Ovary (tissue), 7 donors: ENCODE measurements at regions not wholly inside any gene's neighbourhood (a gene's known extent, or its start where the extent isn't known, plus 50 kb on each side); places are given as distances from the start of the nearest gene placed in this dataset.
A peak's percentile ranks its signal among the peaks of the same experiment; 100 is the strongest.

Experiments
- DNase-seq, 5 donors: peaks; one replicate each; pipeline ENCODE4 v3.0.0-alpha.2; 2019 to 2020
- H3K27ac ChIP-seq, 2 donors: fragments of 200-600 bp; one replicate each; pipeline versions ENCODE4 v1.5.1 to v1.8.0; 2019 to 2022
- H3K27me3 ChIP-seq: fragments of 200-600 bp; one replicate; pipeline ENCODE4 v1.8.0; 2022
- H3K36me3 ChIP-seq: fragments of 200-600 bp; sonication (generic); one replicate; pipeline ENCODE4 v1.5.1; 2019
- H3K4me1 ChIP-seq: one replicate; pipeline ENCODE4 v1.8.1; 2013; ENCODE audit warnings: mild to moderate bottlenecking, moderate library complexity; ENCODE audit not compliant: insufficient read depth
- H3K4me3 ChIP-seq: fragments of 200-600 bp; sonication (generic); one replicate; pipeline ENCODE4 v1.5.1; 2017
- H3K9me3 ChIP-seq, 2 donors: fragments of 200-600 bp in 1 of 2; sonication (generic) in 1 of 2; one replicate each; pipeline versions ENCODE4 v1.5.1 to v1.8.1; 2013 to 2019; ENCODE audit warnings: mild to moderate bottlenecking in 1 of 2, moderate library complexity in 1 of 2
- EP300 ChIP-seq: sonication (generic); formaldehyde crosslinking; IDR thresholded peaks from one replicate; pipeline ENCODE4 v1.6.1; 2017; ENCODE audit warnings: antibody characterized with exemption
- POLR2A ChIP-seq: fragments of 450-650 bp; IDR thresholded peaks from one replicate; pipeline ENCODE4 v1.6.1; 2017; ENCODE audit warnings: antibody characterized with exemption, mild to moderate bottlenecking, moderate library complexity
- WGBS, 3 donors: extraction: QIAGEN DNeasy Blood & Tissue Kit in 1 of 3; methylation state at CpG; one replicate each; pipeline versions ENCODE4 v1.1.5 to v1.1.7; 2013 to 2017; 5-methylcytosine and 5-hydroxymethylcytosine counted together
- intact Hi-C, 4 donors: fragments of 100-400 bp; cut with DNase I; formaldehyde crosslinking; loops; one replicate each; pipeline versions ENCODE4 v1.11.0 to v1.15.1; 2022 to 2023
- TF ChIP-seq, protein P1 (sequence below), 3 donors: fragments of 450-650 bp in 2 of 3; fragments of 200-600 bp in 1 of 3; IDR thresholded peaks; one replicate each; pipeline versions ENCODE4 v1.5.1 to v1.8.0; 2016 to 2022; ENCODE audit warnings: antibody characterized with exemption in 3 of 3, mild to moderate bottlenecking in 1 of 3
- donor health status: DM: no; HTN: no; CAD: no; lungs with moderate emphysema.
- donor health status: DM: no; HTN: no; CAD: no.
- donor health status: Bipolar disorder and iron deficiency.
- donor health status: DM: no; HTN: no; CAD: no.
- donor health status: DM: yes; HTN: yes; CAD: no.

DNA sequence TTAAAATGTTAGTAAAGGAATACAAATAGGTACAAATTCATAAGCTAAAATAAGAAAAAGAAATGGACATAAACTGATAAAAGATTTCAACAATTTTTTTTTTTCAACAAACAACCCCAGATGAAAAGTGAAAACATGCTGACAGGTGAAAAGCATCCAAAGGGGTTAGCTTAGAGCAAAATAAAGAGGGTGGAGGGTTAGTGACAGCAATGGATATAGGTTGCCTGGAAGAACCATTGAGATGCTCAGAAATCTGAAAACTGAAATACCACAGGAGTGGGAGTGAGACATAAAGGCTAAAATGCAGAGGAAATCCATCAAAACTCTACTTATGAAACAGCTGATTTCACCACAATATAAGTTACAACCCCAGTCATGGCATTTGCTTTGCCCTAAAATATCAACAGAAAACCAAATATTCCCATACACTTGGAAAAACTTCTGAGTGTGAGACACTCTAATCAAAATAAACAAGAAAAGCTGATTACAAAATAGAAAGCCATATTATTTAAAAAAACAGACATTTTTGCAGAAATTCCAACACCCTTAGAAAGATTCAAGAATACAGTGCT lies 136.3 kb upstream of the PLEKHG7 start:
- Histone ChIP-seq H3K27me3 (no peaks in the 10 kb centered on the region), H3K4me1 (peaks cover 4% of the 10 kb centered on the region), H3K9me3 (no peaks in the 10 kb centered on the region), H3K4me3 (no peak overlapping the region), H3K36me3 (no peaks in the 10 kb centered on the region), H3K27ac (no peak overlapping the region)
- intact Hi-C loops: loop anchor here in 3 of 4 donors (5.0 to 10.0 kb wide), 4 partner anchors 62 to 1199 kb away; partner anchors contain the start of gene BTG1 (in 1 of the 3)
- DNase-seq: no peak
- no peak for TF ChIP-seq POLR2A
- no peak for TF ChIP-seq EP300
- TF ChIP-seq, protein P1, sequence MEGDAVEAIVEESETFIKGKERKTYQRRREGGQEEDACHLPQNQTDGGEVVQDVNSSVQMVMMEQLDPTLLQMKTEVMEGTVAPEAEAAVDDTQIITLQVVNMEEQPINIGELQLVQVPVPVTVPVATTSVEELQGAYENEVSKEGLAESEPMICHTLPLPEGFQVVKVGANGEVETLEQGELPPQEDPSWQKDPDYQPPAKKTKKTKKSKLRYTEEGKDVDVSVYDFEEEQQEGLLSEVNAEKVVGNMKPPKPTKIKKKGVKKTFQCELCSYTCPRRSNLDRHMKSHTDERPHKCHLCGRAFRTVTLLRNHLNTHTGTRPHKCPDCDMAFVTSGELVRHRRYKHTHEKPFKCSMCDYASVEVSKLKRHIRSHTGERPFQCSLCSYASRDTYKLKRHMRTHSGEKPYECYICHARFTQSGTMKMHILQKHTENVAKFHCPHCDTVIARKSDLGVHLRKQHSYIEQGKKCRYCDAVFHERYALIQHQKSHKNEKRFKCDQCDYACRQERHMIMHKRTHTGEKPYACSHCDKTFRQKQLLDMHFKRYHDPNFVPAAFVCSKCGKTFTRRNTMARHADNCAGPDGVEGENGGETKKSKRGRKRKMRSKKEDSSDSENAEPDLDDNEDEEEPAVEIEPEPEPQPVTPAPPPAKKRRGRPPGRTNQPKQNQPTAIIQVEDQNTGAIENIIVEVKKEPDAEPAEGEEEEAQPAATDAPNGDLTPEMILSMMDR (IDR thresholded peaks at IDR 0.05): no peak

DNA sequence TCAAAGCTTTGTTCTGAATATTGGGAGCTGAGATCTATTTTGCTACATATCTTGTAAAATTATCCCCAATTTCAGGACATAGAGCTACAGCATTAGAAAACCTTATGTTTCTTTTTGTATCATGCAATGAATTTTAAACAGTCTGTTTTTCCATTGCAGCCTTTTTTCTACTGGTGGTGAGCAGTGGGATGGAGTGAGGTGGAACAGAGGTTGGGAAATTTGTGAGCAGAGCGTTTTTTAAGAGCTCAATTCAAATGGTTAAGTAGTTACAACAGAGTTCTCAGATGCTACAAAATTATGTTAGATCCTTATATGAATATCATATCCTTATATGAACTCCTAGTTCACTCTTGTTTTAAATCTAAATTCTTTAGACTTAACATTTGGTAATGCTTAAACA lies 139.0 kb upstream of the PLEKHG7 start:
- Histone ChIP-seq H3K9me3 (no peaks in the 10 kb centered on the region), H3K4me1 (peaks cover 3% of the 10 kb centered on the region), H3K27ac (no peak overlapping the region), H3K27me3 (no peaks in the 10 kb centered on the region), H3K36me3 (no peaks in the 10 kb centered on the region), H3K4me3 (no peak overlapping the region)
- intact Hi-C loops: loop anchor here in 1 of 4 donors (10.0 kb wide), 2 partner anchors 59 to 409 kb away; no protein-coding TSS in a partner anchor
- DNase-seq: no peak
- TF ChIP-seq, protein P1 (IDR thresholded peaks at IDR 0.05): no peak
- no peak for TF ChIP-seq EP300
- TF ChIP-seq POLR2A: no peak
- WGBS, 3 donors: 3 to 50% (median 33%) methylated on average over 1 of the region's 1 CpG

DNA sequence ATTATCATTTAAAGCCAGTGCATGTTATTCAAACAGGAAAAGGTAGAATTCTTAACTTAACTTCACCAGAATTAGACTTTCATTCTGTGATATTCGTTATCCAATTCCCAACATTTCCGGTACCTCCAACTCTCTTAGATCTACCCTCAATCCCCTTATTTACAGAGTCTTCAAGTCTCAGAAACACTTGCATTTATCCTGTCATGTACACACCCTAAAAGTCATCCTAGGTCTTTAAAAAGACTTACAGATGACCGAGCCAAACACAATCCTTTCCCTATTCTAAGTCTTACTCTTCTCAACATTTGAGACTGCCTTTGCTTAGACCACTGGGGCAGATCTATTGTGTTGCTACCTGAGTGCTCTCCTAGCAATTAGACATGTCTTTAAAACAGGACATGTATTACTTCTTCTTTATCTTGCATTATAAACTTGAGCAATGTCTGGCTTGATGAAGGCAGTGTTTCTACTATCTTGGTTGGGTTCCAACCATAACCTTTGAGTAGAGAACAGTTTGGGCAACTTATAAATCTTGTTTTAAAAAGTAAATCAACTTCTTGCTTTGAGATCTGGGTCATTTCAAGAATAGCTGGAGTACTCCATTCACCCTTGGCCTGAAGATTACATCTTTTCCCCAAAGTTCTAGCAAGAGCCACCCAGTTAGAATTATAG lies 140.6 kb upstream of the PLEKHG7 start:
- Histone ChIP-seq H3K27ac (no peak overlapping the region), H3K27me3 (no peaks in the 10 kb centered on the region), H3K4me1 (peaks cover 3% of the 10 kb centered on the region), H3K9me3 (no peaks in the 10 kb centered on the region), H3K4me3 (no peak overlapping the region), H3K36me3 (no peaks in the 10 kb centered on the region)
- intact Hi-C loops: loop anchor here in 1 of 4 donors (10.0 kb wide), 2 partner anchors 57 to 407 kb away; no protein-coding TSS in a partner anchor
- WGBS, 3 donors: 70 to 90% (median 78%) methylated on average over 3 of the region's 3 CpGs
- TF ChIP-seq, protein P1 (IDR thresholded peaks at IDR 0.05): no peak
- TF ChIP-seq POLR2A (no peak), EP300 (no peak)
- DNase-seq: no peak

DNA sequence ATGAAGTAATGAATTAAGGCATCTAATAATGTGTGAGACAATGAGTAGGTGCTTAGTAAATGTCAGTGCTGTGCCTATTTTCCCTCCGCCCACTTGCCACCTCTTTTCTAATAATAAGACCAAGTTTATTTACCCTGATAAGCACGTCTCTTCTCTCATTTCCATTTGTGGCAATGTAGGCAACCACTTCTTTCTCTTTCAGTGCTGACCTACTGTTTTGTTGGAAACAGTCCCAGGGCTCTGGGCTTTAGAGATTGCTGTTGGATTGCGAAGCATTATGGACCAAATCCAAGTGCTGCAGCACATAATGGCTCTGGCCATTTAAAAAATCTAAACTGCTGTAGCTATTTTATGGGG lies 141.3 kb upstream of the PLEKHG7 start:
- peak overlapping the region in 1 of 2 donors; percentile 16 for H3K27ac ChIP-seq
- no peaks in the 10 kb centered on the region for H3K9me3 ChIP-seq
- no peak overlapping the region for H3K4me3 ChIP-seq
- intact Hi-C loops: loop anchor here in 1 of 4 donors (10.0 kb wide), 2 partner anchors 57 to 407 kb away; no protein-coding TSS in a partner anchor
- WGBS, 3 donors: 28% methylated on average over 3 of the region's 3 CpGs
- no peaks in the 10 kb centered on the region for H3K36me3 ChIP-seq
- DNase-seq: peak in 2 of 5 donors; percentile 27 to 39
- no peaks in the 10 kb centered on the region for H3K27me3 ChIP-seq
- TF ChIP-seq POLR2A (no peak), EP300 (no peak)
- TF ChIP-seq, protein P1 (IDR thresholded peaks at IDR 0.05): no peak
- H3K4me1 ChIP-seq: peaks cover 3% of the 10 kb centered on the region
